Spleen (tissue), 7 donors: ENCODE measurements at regions not wholly inside any gene's neighbourhood (a gene's known extent, or its start where the extent isn't known, plus 50 kb on each side); places are given as distances from the start of the nearest gene placed in this dataset.

ENCODE experiments used
- CTCF ChIP-seq, 11 experiments: fragments of 200-600 bp in 7 of 11; fragments of 450-650 bp in 4 of 11; sonication (generic) in 4 of 11; IDR thresholded peaks in 8 of 11; conservative IDR thresholded peaks in 3 of 11; 1 replicate in 7 of 11; 2 replicates in 4 of 11; pipeline versions ENCODE4 v1.4.0 to v1.8.0; 2016 to 2021; ENCODE audit warnings: antibody characterized with exemption in 11 of 11, inconsistent platforms in 4 of 11, mild to moderate bottlenecking in 1 of 11
- POLR2AphosphoS5 ChIP-seq, 3 donors: sonication (generic); formaldehyde crosslinking; IDR thresholded peaks; one replicate each; pipeline ENCODE4 v1.5.1; 2017; ENCODE audit warnings: antibody characterized with exemption in 3 of 3
- donor health status: DM: no; HTN: no; CAD: no; lungs with moderate emphysema.
- donor health status: DM: no; HTN: no; CAD: no.
- donor health status: DM: no; HTN: no; CAD: no.

DNA sequence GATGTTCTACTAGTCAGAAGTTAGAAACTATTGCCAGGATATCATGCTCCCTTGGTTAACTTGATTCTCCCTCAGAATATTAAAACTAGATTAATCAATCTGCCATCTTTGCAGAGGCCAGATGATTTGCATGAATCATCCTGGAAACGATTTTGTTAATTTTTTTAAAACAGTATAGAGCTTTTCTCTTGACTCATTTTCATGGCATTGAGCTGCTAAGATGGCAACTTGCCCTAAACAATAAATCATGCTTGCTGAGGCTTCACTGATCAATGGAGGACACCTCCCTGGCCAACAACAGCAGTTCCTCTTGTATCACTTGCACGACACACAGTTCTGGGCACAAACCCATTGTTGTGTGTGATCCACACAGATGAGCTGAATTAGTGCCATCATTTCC lies 109.1 kb downstream of the COL6A6 start:
- TF ChIP-seq CTCF (IDR thresholded peaks at IDR 0.05 in 8 of 11, conservative IDR thresholded peaks at IDR 0.05 in 3 of 11) (no peak), POLR2AphosphoS5 (IDR thresholded peaks at IDR 0.05) (no peak)
